ENCODE measurements at regions not wholly inside any gene's neighbourhood (a gene's known extent, or its start where the extent isn't known, plus 50 kb on each side); places are given as distances from the start of the nearest gene placed in this dataset.
"Not testable (repeated sequence)": the region's sequence is repeated elsewhere in the genome, so short reads cannot be mapped to it uniquely, and the experiment has no call there.

DNA sequence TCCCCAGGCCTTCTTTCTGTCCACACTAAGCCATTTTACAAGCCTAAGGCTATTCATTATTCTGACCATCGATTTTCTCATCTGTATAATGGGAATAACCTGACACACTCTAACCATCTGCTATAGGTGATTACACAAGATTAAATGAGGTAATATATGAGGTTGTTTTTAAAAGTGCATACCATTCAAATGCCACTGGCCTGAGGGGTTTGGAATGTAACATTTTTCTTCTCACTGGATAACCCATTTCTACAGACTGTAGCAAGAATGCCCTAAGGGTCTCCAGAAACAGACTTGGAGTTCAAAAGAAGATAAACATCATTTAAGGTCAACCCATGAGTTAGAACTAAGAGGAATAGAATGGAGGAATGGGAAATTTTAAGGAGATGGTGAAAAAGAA is 111.7 kb upstream of the SETBP1 start:
- Histone ChIP-seq H3K36me3 (ENCODE audit: control insufficient read depth, low read depth, low read length) (no peaks in the 10 kb centered on the region), H3K27me3 (ENCODE audit: control insufficient read depth, insufficient read depth, low read length) (no peaks in the 10 kb centered on the region), H3K9ac (ENCODE audit: low read length) (no peak overlapping the region), H3K4me1 (ENCODE audit: control insufficient read depth, low read depth, low read length) (peaks cover 16% of the 10 kb centered on the region), H3K27ac (ENCODE audit: low read length) (no peak overlapping the region), H3K4me3 (ENCODE audit: low read length) (no peak overlapping the region), H3K9me3 (ENCODE audit: control insufficient read depth, low read depth, low read length) (no peaks in the 10 kb centered on the region)

- Histone ChIP-seq H3K9me3 (ENCODE audit: control insufficient read depth, low read depth, low read length) (no peaks in the 10 kb centered on the region), H3K4me3 (ENCODE audit: low read length) (no peak overlapping the region), H3K27ac (ENCODE audit: low read length) (no peak overlapping the region), H3K27me3 (ENCODE audit: control insufficient read depth, insufficient read depth, low read length) (no peaks in the 10 kb centered on the region), H3K9ac (ENCODE audit: low read length) (no peak overlapping the region), H3K4me1 (ENCODE audit: control insufficient read depth, low read depth, low read length) (peaks cover 16% of the 10 kb centered on the region), H3K36me3 (ENCODE audit: control insufficient read depth, low read depth, low read length) (no peaks in the 10 kb centered on the region)
These were observed 111.2 kb upstream of the SETBP1 start for GRCh38 chr18:44569391-44570055.

- H3K4me1 ChIP-seq (ENCODE audit: control insufficient read depth, low read depth, low read length) = no peaks in the 10 kb centered on the region
- no peak overlapping the region for H3K9ac ChIP-seq (ENCODE audit: low read length)
- no peak overlapping the region for H3K4me3 ChIP-seq (ENCODE audit: low read length)
- H3K36me3 ChIP-seq (ENCODE audit: control insufficient read depth, low read depth, low read length) = no peaks in the 10 kb centered on the region
- no peaks in the 10 kb centered on the region for H3K9me3 ChIP-seq (ENCODE audit: control insufficient read depth, low read depth, low read length)
- no peaks in the 10 kb centered on the region for H3K27me3 ChIP-seq (ENCODE audit: control insufficient read depth, insufficient read depth, low read length)
- no peak overlapping the region for H3K27ac ChIP-seq (ENCODE audit: low read length)
These were observed 101.5 kb upstream of the SETBP1 start for GRCh38 chr18:44579028-44579702.

DNA sequence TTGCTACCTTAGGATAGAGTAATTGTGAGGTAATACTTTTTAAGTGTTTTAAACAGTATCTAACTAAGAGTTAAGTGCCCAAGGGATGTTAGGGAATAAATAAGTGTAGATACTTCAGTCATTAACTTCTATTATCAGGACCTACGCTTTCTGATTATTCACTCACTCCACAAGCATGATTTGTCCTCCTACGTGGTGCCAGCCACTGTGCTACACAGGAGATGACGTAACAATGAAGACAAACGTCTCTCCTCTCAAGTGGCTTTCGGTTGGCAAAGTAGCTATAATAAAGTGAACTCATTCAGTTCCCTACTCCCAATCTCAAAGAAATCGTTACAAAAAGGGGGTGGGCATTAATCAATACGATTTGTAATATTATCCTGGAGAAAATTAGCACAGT is 100.9 kb upstream of the SETBP1 start:
- H3K9ac ChIP-seq (ENCODE audit: low read length) = no peak overlapping the region
- no peak overlapping the region for H3K4me3 ChIP-seq (ENCODE audit: low read length)
- H3K36me3 ChIP-seq (ENCODE audit: control insufficient read depth, low read depth, low read length) = no peaks in the 10 kb centered on the region
- H3K27ac ChIP-seq (ENCODE audit: low read length) = no peak overlapping the region
- no peaks in the 10 kb centered on the region for H3K9me3 ChIP-seq (ENCODE audit: control insufficient read depth, low read depth, low read length)
- H3K27me3 ChIP-seq (ENCODE audit: control insufficient read depth, insufficient read depth, low read length) = no peaks in the 10 kb centered on the region
- H3K4me1 ChIP-seq (ENCODE audit: control insufficient read depth, low read depth, low read length) = no peaks in the 10 kb centered on the region

DNA sequence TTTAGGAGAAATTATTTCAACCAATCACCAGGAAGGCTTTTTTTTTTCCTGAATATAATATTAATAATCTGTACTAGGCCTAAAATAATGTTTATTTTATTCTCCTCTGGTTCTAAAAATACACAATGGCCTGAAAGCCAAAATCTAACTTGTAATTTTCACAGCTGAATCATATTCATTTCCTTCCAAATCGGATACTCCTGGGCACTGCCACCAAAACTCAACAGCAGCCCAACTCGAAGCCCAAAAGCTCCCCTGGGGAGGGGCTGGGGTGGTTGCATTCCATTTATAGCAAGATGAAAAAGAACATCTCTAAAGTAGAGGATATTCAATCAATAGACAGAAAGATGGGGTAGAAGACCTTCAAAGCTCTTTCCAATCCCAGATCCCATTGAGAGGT is 100.5 kb upstream of the SETBP1 start:
- no peaks in the 10 kb centered on the region for H3K4me1 ChIP-seq (ENCODE audit: control insufficient read depth, low read depth, low read length)
- H3K9ac ChIP-seq (ENCODE audit: low read length) = no peak overlapping the region
- no peaks in the 10 kb centered on the region for H3K36me3 ChIP-seq (ENCODE audit: control insufficient read depth, low read depth, low read length)
- H3K9me3 ChIP-seq (ENCODE audit: control insufficient read depth, low read depth, low read length) = no peaks in the 10 kb centered on the region
- H3K27me3 ChIP-seq (ENCODE audit: control insufficient read depth, insufficient read depth, low read length) = no peaks in the 10 kb centered on the region
- no peak overlapping the region for H3K27ac ChIP-seq (ENCODE audit: low read length)
- H3K4me3 ChIP-seq (ENCODE audit: low read length) = no peak overlapping the region

- H3K36me3 ChIP-seq (ENCODE audit: control insufficient read depth, low read depth, low read length); H3K27ac ChIP-seq (ENCODE audit: low read length); H3K9me3 ChIP-seq (ENCODE audit: control insufficient read depth, low read depth, low read length); H3K9ac ChIP-seq (ENCODE audit: low read length); H3K4me1 ChIP-seq (ENCODE audit: control insufficient read depth, low read depth, low read length); H3K4me3 ChIP-seq (ENCODE audit: low read length); H3K27me3 ChIP-seq (ENCODE audit: control insufficient read depth, insufficient read depth, low read length): not testable (repeated sequence)
These were observed 99.9 kb upstream of the SETBP1 start for GRCh38 chr18:44580782-44581181.

GRCh38 chr18:44582456-44582855 is 98.2 kb upstream of the SETBP1 start:
- no peaks in the 10 kb centered on the region for H3K36me3 ChIP-seq (ENCODE audit: control insufficient read depth, low read depth, low read length)
- no peaks in the 10 kb centered on the region for H3K27me3 ChIP-seq (ENCODE audit: control insufficient read depth, insufficient read depth, low read length)
- no peak overlapping the region for H3K4me3 ChIP-seq (ENCODE audit: low read length)
- no peaks in the 10 kb centered on the region for H3K4me1 ChIP-seq (ENCODE audit: control insufficient read depth, low read depth, low read length)
- no peak overlapping the region for H3K9ac ChIP-seq (ENCODE audit: low read length)
- H3K27ac ChIP-seq (ENCODE audit: low read length) = no peak overlapping the region
- H3K9me3 ChIP-seq (ENCODE audit: control insufficient read depth, low read depth, low read length) = no peaks in the 10 kb centered on the region

- H3K4me1 ChIP-seq (ENCODE audit: control insufficient read depth, low read depth, low read length) = no peaks in the 10 kb centered on the region
- H3K27ac ChIP-seq (ENCODE audit: low read length) = no peak overlapping the region
- H3K4me3 ChIP-seq (ENCODE audit: low read length) = no peak overlapping the region
- H3K27me3 ChIP-seq (ENCODE audit: control insufficient read depth, insufficient read depth, low read length) = no peaks in the 10 kb centered on the region
- H3K9me3 ChIP-seq (ENCODE audit: control insufficient read depth, low read depth, low read length) = no peaks in the 10 kb centered on the region
- H3K36me3 ChIP-seq (ENCODE audit: control insufficient read depth, low read depth, low read length) = no peaks in the 10 kb centered on the region
- no peak overlapping the region for H3K9ac ChIP-seq (ENCODE audit: low read length)
These were observed 95.8 kb upstream of the SETBP1 start for GRCh38 chr18:44584900-44585299.

DNA sequence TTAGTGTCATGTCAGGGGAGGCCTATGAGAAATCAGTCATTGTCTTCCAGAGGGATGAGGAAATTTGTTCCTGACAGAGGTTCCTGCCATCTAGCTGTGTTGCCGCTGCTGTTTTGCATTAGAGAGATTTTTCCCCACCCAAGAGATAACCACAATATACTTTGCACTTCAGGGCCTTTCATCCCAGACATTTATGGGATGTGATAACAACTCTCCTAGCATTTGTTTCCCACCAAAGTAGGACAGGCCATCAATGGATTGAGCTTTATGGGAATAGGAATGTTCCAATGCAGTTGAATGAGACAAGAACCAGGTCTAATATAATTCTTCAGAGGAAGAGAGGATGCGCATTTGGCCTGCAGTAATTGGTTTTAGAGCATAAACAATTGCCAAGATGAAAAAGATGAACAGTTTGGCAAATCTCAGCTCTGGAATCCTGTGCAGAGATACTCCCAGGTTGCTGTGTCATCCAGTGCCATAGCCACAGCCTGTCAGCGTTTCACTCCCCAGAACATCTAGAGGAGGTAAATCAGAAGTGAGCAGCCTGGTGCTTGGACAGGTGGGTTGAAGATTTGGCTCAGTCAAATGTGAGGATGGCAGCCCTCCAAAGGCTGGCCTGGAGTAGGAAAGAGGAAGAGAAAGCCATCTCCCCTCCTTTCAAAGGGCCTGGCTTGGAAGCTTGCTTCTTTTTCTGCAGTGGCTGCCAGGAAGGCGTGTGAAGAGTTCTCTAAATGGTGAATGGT is 93.7 kb upstream of the SETBP1 start:
- H3K4me3 ChIP-seq (ENCODE audit: low read length) = no peak overlapping the region
- no peak overlapping the region for H3K27ac ChIP-seq (ENCODE audit: low read length)
- H3K4me1 ChIP-seq (ENCODE audit: control insufficient read depth, low read depth, low read length) = no peaks in the 10 kb centered on the region
- no peaks in the 10 kb centered on the region for H3K27me3 ChIP-seq (ENCODE audit: control insufficient read depth, insufficient read depth, low read length)
- no peaks in the 10 kb centered on the region for H3K36me3 ChIP-seq (ENCODE audit: control insufficient read depth, low read depth, low read length)
- H3K9ac ChIP-seq (ENCODE audit: low read length) = no peak overlapping the region
- no peaks in the 10 kb centered on the region for H3K9me3 ChIP-seq (ENCODE audit: control insufficient read depth, low read depth, low read length)

DNA sequence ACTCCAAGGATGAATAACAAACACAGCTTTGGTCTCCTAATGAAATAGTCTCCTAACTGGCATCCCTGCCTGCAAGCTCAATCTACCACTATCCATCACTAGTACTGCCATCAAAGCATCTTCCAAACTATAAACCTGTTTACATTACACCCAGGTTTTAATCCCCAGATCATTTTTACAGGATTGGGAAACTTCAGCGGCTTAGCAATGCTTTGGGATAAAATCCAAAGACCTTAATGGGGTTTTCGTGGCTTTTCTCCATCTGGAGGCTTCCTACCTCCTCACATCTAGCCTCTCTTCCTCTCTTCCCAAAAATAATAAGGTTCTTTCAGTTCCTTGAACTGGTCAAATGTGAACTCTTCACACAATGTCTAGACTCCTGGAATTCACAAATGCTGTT is 92.2 kb upstream of the SETBP1 start:
- no peaks in the 10 kb centered on the region for H3K4me1 ChIP-seq (ENCODE audit: control insufficient read depth, low read depth, low read length)
- no peaks in the 10 kb centered on the region for H3K36me3 ChIP-seq (ENCODE audit: control insufficient read depth, low read depth, low read length)
- no peaks in the 10 kb centered on the region for H3K27me3 ChIP-seq (ENCODE audit: control insufficient read depth, insufficient read depth, low read length)
- no peak overlapping the region for H3K27ac ChIP-seq (ENCODE audit: low read length)
- H3K9me3 ChIP-seq (ENCODE audit: control insufficient read depth, low read depth, low read length) = no peaks in the 10 kb centered on the region
- H3K9ac ChIP-seq (ENCODE audit: low read length) = no peak overlapping the region
- no peak overlapping the region for H3K4me3 ChIP-seq (ENCODE audit: low read length)

- H3K4me3 ChIP-seq (ENCODE audit: low read length) = no peak overlapping the region
- no peak overlapping the region for H3K9ac ChIP-seq (ENCODE audit: low read length)
- H3K4me1 ChIP-seq (ENCODE audit: control insufficient read depth, low read depth, low read length) = no peaks in the 10 kb centered on the region
- no peaks in the 10 kb centered on the region for H3K27me3 ChIP-seq (ENCODE audit: control insufficient read depth, insufficient read depth, low read length)
- no peaks in the 10 kb centered on the region for H3K9me3 ChIP-seq (ENCODE audit: control insufficient read depth, low read depth, low read length)
- no peaks in the 10 kb centered on the region for H3K36me3 ChIP-seq (ENCODE audit: control insufficient read depth, low read depth, low read length)
- no peak overlapping the region for H3K27ac ChIP-seq (ENCODE audit: low read length)
These were observed 90.9 kb upstream of the SETBP1 start for GRCh38 chr18:44589693-44590355.

All from iPS-18a (cell line).